ENCODE measurements at regions not wholly inside any gene's neighbourhood (a gene's known extent, or its start where the extent isn't known, plus 50 kb on each side); places are given as distances from the start of the nearest gene placed in this dataset.
"Not testable (repeated sequence)": the region's sequence is repeated elsewhere in the genome, so short reads cannot be mapped to it uniquely, and the experiment has no call there.

DNA sequence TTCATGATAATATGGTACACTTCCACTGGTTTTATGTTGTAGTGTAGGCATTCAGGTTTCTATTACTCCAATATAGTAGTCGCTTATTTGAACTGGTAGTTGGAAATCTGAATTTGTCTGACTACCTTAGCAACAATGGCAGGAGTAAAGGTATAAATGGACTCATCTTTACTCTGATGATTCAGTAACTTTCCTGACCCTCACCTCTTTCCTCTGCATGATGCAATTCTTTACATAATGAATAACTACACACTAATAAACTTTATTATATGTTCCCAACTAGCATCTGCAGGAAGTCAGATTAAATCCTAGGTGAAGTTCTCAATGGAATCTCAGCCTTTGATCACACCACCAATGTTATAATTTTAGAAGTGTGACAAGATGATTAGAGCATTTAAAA, 70.5 kb upstream of the ATP2B1 start:
- DNase-seq (ENCODE audit: low spot score) = no peak

DNA sequence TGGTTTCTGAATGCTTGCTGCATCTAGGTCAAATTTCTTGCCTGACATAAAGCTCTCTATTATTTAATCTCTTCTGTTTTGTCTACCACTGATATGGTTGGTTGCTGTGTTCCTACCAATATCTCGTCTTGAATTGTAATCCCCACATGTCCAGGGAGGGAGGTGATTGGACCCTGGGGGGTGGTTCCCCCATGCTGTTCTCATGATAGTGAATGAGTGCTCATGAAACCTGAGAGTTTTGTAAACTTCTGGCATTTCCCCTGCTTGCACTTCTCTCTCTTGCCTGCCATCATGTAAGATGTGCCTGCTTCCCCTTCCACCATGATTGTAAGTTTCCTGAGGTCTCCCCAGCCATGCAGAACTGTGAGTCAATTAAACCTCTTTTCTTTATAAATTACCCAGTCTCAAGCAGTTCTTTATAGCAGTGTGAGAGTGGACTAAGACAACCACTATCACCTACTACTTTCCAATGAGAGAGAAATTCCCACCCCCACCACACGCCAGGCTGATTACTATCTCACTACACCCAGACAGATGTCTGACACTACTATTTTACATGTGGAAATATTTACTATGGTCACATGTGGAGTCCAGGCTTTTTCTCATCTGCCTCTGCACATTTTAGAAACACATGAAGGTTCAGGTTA, 69.2 kb upstream of the ATP2B1 start:
- DNase-seq (ENCODE audit: low spot score) = no peak

DNA sequence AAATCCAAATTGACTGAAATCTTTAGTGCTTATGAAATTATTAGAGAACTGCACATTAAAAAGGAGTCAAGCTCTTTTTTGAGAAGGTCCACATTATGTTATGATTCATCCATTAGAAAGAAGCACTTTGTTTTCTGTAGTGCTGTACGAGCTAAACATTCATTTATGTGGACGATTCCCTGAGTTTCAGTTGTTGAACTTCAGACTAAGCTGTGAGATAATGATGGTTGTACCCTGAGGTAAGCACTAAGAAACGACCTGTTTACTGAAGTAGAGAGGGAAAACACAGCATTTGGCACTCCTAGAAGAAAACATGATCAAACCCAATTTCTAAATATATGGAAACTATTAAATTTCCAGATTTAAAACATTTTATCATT, 67.3 kb upstream of the ATP2B1 start:
- no peak for DNase-seq (ENCODE audit: low spot score)

DNA sequence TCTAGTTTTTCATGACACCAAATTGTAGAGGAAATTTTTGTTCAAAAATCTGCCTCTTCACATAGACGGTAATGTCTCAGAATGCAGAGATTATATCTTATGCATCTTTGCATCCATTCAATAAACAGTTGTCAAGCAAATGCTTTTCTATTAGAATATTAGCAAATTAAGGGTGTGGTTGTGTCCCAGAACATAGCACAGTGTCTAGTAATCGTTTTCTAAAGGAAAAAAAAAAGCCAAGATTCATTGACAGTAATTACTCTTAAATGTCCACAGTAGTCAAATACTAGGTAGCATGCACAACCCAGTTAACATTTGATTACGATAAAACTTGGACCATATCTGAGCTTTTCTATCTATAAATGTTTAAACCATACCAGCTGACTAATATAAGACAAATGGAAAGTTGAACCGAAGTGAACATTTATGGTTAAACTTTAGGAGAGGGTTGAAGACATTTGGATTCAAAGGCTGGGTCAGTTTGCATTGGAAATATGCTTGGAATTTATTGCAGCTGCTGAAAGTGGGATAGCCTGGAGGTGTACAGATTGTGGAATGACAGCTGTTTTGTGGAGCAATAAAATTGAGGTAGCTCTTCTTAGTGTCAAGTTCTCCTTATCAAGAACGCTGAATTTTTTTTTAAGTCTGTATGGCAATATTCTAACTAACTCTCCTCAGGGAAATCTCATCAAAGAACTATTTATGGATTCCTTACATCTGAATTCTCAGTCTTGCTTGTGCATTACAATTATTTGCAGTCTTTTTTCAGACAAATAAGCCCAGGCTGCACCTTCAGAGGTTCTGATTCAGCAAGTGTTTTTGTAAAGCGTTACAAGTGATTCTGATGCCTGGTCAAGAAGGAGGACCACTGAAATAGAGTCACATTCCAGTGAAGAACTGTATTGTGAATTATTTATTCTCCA, 66.7 kb upstream of the ATP2B1 start:
- DNase-seq (ENCODE audit: low spot score) = peak; percentile 12

DNA sequence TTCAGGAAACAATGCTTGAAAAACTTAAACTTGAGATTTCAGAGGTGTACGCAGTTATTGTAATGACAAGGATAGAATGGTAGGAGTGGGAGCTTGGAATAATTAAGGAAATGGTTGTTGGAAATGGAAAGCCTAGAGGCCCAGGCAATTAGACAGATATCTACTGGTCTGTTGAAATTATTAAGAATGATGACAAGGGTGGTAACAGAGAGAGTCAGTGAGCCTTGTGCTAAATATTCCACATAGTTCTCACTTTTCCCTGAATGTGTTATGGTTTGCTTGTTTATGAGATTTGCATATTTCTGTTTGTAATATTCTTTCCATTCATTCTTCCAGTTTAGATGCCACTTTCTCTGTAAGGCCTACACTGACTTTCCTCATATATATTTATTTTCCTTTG, 66.0 kb upstream of the ATP2B1 start:
- DNase-seq (ENCODE audit: low spot score) = no peak

DNA sequence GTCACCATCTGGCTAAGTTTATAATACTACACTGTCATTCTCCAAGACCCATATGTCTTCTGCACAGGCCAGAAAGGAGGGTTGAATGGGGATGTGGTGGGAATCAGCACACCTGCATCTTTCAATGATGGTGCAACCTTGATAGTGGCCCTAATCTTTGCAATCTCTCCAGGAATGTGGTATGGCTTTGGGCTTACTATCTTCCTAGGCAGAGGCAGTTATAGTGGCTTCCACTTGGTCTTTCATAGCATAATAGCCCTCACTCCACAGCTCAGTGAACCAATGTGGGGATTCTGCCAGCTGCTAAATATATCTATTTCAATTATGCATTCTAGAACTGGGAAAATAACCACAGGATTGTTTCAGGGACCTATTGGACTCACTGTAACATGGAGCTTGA, 61.8 kb upstream of the ATP2B1 start:
- DNase-seq (ENCODE audit: low spot score) = peak; percentile 30

DNA sequence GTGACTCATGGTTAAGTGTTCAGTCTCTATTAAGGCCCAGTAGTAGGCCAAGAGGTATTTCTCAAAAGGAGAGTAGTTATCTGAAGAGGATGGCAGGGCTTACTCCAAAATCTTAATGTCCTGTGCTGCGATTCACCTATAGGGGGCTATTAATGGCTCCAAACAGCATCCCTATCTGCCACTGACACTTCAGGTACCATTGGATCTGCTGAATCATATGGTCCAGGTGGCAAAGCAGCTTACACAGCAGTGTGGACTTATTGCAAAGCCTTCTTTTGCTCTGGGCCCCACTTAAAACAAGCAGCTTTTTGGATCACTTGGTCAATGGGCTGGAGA, 60.8 kb upstream of the ATP2B1 start:
- no peak for DNase-seq (ENCODE audit: low spot score)

DNA sequence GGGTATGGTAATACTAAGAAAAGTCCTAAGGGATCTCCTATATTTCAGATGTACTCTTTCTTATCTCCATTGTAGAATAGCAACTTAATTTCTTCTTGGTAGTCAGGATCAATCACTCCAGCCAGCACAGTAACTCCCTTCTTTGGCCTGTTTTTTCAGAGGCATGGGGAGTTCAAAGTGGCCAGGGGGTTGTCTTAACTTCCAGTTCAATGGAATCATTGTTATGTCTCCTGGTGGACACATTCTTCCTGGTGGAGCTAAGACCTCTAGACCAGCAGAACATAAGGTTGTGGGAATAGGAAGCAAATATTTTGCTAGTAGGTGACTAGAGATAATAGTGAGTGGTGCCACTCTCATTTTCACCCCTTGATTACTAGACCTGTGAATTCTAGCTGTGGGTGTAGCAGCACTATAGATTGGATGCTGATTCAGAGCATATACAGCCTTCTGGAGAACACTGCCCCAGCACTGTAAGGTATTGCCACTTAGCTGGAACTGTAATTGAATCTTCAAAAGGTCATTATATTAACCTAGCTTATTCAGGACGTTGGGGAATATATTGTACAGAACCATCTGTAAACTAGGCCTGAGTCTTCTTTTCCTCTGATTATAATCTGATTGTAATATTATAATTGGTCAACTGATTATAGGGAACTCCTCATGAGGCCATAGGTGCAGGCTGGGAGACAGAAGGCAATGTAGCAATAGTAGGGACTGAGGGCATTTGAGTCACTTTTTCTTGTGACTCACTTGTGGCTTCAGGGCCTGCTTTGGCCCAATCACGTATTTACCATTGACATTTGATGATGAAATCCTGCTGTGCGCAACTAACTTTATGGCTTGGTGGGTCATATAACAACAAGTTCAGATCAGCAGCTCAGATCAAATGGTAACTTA, 60.2 kb upstream of the ATP2B1 start:
- peak; percentile 92 for DNase-seq (ENCODE audit: low spot score)

DNA sequence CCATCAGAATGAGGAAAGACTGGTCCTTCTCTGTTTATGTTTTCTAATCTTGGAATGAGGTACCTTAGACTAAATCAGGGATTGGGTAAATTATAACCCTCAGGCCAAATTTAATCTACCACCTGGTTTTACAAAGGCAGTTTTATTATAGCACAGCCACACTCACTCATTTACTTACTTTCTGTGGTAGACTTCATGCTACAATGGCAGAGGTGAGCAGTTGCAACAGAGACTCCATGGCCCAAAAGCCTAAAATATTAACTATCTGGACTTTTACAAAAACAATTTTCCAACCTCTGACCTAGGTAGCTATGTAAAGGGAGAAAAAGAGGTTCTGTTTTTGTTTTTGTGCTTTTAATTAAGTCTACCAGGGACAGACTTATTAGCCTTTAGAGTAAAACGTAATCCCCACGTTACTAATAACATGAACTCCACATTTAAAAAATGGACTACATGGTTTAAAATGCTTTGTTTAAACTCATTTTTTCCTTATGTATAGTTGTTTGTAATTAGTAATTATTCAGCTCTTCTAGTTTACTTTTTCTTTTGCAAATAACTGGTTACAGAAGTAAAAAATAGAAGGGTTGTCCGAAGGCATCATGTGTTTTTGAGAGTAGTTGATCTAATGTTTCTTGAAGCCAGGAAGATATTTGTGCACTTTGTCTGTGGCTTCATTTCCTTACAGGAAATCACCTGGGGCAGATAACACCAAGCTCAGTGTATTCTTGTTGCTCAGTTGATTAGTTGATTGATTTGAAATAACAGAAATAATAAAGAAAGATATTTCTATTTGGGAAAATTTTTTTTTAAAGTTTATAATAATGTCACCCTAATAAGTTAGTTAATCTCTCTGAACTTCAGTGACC, 57.6 kb upstream of the ATP2B1 start:
- no peak for DNase-seq (ENCODE audit: low spot score)

DNA sequence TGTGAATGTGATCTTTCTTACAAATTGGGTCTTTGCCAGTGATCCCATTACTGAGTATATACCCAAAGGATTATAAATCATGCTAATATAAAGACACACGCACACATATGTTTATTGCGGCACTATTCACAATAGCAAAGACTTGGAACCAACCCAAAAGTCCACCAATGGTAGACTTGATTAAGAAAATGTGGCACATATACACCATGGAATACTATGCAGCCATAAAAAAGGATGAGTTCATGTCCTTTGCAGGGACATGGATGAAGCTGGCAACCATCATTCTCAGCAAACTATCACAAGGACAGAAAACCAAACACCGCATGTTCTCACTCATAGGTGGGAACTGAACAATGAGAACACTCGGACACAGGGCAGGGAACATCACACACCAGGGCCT, 55.5 kb upstream of the ATP2B1 start:
- not testable (repeated sequence) for DNase-seq (ENCODE audit: low spot score)

DNA sequence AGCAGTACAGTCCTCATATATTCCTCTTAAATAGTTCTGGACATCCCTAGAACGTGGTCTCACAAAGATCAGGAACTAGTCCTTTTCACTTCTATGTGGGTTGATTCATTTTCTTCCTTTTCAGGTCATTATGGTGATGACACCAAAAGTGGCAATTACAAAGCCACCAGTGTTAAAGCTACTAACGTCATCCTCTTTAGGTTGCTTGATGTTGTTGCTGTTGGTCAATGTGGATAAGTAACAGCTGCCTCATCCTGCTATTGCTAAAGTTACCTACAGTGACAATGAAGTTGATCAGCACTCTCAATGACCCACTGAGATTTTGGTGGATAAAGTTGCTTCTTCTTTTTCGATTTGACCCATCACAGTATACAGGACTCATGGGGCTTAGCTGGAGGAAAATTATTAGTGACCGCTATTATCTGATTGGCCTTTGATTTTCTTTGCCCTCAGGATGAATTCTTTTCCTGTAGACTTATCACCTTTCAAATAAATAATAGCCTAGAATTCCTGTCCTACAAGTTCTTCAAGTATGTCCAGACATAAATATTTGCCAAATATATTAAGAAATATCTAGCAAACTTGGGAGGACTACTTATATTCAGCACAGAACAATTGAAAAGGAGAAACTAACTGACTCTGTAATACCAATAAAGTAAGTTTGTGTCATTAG, 54.0 kb upstream of the ATP2B1 start:
- DNase-seq (ENCODE audit: low spot score) = no peak

DNA sequence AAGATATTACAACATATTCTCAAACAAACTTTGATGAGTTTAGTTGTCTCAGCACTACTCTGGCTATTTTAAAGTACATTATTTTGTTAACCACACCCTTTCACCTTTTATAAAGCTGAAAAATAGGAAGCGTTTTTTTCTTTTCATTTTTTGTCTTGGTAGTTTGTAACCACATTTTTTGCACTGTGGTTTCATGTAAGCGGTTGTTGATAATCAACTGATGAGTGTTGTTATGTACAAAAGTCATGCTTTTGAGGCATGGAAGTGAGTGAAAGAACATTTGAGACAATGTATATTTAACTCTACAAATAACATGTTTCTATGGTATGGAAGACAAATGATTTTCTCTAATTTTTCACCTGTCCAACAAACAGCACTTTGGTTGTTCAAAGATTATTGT, 52.1 kb upstream of the ATP2B1 start:
- no peak for DNase-seq (ENCODE audit: low spot score)
